HEK293 (cell line): ENCODE measurements at regions not wholly inside any gene's neighbourhood (a gene's known extent, or its start where the extent isn't known, plus 50 kb on each side); places are given as distances from the start of the nearest gene placed in this dataset.

ENCODE experiments used
- CTCF ChIA-PET: fragments of 350-600 bp; formaldehyde crosslinking; extraction: SDS; loops from one replicate; lab custom pipeline; 2021; ENCODE audit warnings: antibody characterized with exemption; lab: Yijun Ruan, JAX
- POLR2A ChIA-PET: fragments of 300-600 bp; formaldehyde crosslinking; extraction: SDS; loops from one replicate; lab custom pipeline; 2020; ENCODE audit warnings: antibody characterized with exemption, inconsistent platforms; lab: Yijun Ruan, JAX
- H3K27ac ChIP-seq: fragments of 200-500 bp; sonication (Bioruptor generic); 2 replicates; pipeline ENCODE4 v1.5.1; 2014; ENCODE audit warnings: low read depth, low read length, control low read depth, inconsistent platforms; ENCODE audit errors: extremely low read depth
- H3K36me3 ChIP-seq, 2 experiments: fragments of 200-500 bp in 1 of 2; sonication (Bioruptor generic) in 1 of 2; 1 replicate in 1 of 2; 2 replicates in 1 of 2; pipeline ENCODE4 v1.5.1; 2014 to 2017; ENCODE audit warnings: inconsistent platforms in 2 of 2, low read length in 2 of 2; ENCODE audit not compliant: control insufficient read depth in 2 of 2, insufficient read depth in 1 of 2
- H3K4me1 ChIP-seq: fragments of 200-500 bp; sonication (Bioruptor generic); 2 replicates; pipeline ENCODE4 v1.5.1; 2014; ENCODE audit warnings: mild to moderate bottlenecking, low read length, inconsistent platforms; ENCODE audit not compliant: control insufficient read depth, insufficient read depth
- H3K4me3 ChIP-seq: 2 replicates; pipeline ENCODE4 v1.5.1; 2011; ENCODE audit warnings: low read depth, mild to moderate bottlenecking, control low read depth, low read length, moderate library complexity
- H3K9me3 ChIP-seq: fragments of 200-500 bp; sonication (Bioruptor generic); 2 replicates; pipeline ENCODE4 v1.5.1; 2014; ENCODE audit warnings: low read depth, low read length, inconsistent platforms; ENCODE audit not compliant: control insufficient read depth, insufficient read depth
- IKZF3 ChIP-seq: fragments of 450-650 bp; IDR thresholded peaks from 2 replicates; pipeline ENCODE4 v1.5.0; 2018; ENCODE audit warnings: missing biosample characterization, mild to moderate bottlenecking, missing genetic modification characterization, moderate library complexity
- KLF9 ChIP-seq: fragments of 450-650 bp; formaldehyde crosslinking; IDR thresholded peaks from 2 replicates; pipeline ENCODE4 v1.5.1; 2016; ENCODE audit warnings: missing biosample characterization, missing genetic modification characterization, low read depth
- MEIS1 ChIP-seq: sonication (generic); formaldehyde crosslinking; IDR thresholded peaks from 2 replicates; pipeline ENCODE4 v1.8.1; 2022; ENCODE audit warnings: missing genetic modification reagents, mild to moderate bottlenecking, borderline replicate concordance
- MYNN ChIP-seq: fragments of 450-650 bp; formaldehyde crosslinking; IDR thresholded peaks from 2 replicates; pipeline ENCODE4 v1.5.1; 2016; ENCODE audit warnings: missing biosample characterization, missing genetic modification characterization, borderline replicate concordance
- PRDM10 ChIP-seq: fragments of 450-650 bp; formaldehyde crosslinking; IDR thresholded peaks from 2 replicates; pipeline ENCODE4 v1.5.1; 2016; ENCODE audit warnings: missing biosample characterization, missing genetic modification characterization
- SCRT2 ChIP-seq: fragments of 450-650 bp; formaldehyde crosslinking; IDR thresholded peaks from 2 replicates; pipeline ENCODE4 v1.5.1; 2016; ENCODE audit warnings: missing biosample characterization, missing genetic modification characterization
- ZBTB1 ChIP-seq: fragments of 450-650 bp; formaldehyde crosslinking; IDR thresholded peaks from 2 replicates; pipeline ENCODE4 v1.5.1; 2016; ENCODE audit warnings: missing biosample characterization, missing genetic modification characterization
- ZBTB21 ChIP-seq: fragments of 450-650 bp; formaldehyde crosslinking; IDR thresholded peaks from 2 replicates; pipeline ENCODE4 v1.5.1; 2017; ENCODE audit warnings: missing biosample characterization, missing genetic modification characterization
- ZEB2 ChIP-seq: fragments of 450-650 bp; formaldehyde crosslinking; IDR thresholded peaks from 2 replicates; pipeline ENCODE4 v1.5.1; 2016; ENCODE audit warnings: missing biosample characterization, missing genetic modification characterization
- ZNF132 ChIP-seq: fragments of 450-650 bp; formaldehyde crosslinking; IDR thresholded peaks from 2 replicates; pipeline ENCODE4 v1.5.1; 2017; ENCODE audit warnings: missing biosample characterization, missing genetic modification characterization, borderline replicate concordance
- ZNF140 ChIP-seq: fragments of 450-650 bp; formaldehyde crosslinking; IDR thresholded peaks from 2 replicates; pipeline ENCODE4 v1.5.1; 2016; ENCODE audit warnings: missing biosample characterization, missing genetic modification characterization
- ZNF148 ChIP-seq: fragments of 450-650 bp; formaldehyde crosslinking; IDR thresholded peaks from 2 replicates; pipeline ENCODE4 v1.5.0; 2017; ENCODE audit warnings: missing biosample characterization, missing genetic modification characterization, borderline replicate concordance
- ZNF155 ChIP-seq: fragments of 450-650 bp; formaldehyde crosslinking; IDR thresholded peaks from 2 replicates; pipeline ENCODE4 v1.5.1; 2016; ENCODE audit warnings: missing biosample characterization, missing genetic modification characterization
- ZNF2 ChIP-seq: fragments of 450-650 bp; formaldehyde crosslinking; IDR thresholded peaks from 2 replicates; pipeline ENCODE4 v1.5.1; 2016; ENCODE audit warnings: missing biosample characterization, missing genetic modification characterization
- ZNF223 ChIP-seq: fragments of 450-650 bp; formaldehyde crosslinking; IDR thresholded peaks from 2 replicates; pipeline ENCODE4 v1.5.1; 2016; ENCODE audit warnings: missing biosample characterization, missing genetic modification characterization
- ZNF280C ChIP-seq: fragments of 450-650 bp; formaldehyde crosslinking; IDR thresholded peaks from 2 replicates; pipeline ENCODE4 v1.5.1; 2016; ENCODE audit warnings: missing biosample characterization, missing genetic modification characterization
- ZNF311 ChIP-seq: fragments of 450-650 bp; formaldehyde crosslinking; IDR thresholded peaks from 2 replicates; pipeline ENCODE4 v1.5.1; 2017; ENCODE audit warnings: missing biosample characterization, missing genetic modification characterization, borderline replicate concordance
- ZNF350 ChIP-seq: fragments of 450-650 bp; formaldehyde crosslinking; IDR thresholded peaks from 2 replicates; pipeline ENCODE4 v1.5.0; 2017; ENCODE audit warnings: missing biosample characterization, mild to moderate bottlenecking, missing genetic modification characterization
- ZNF354C ChIP-seq: fragments of 450-650 bp; formaldehyde crosslinking; IDR thresholded peaks from 2 replicates; pipeline ENCODE4 v1.5.1; 2016; ENCODE audit warnings: missing biosample characterization, missing genetic modification characterization, low read depth, borderline replicate concordance
- ZNF37A ChIP-seq: fragments of 450-650 bp; IDR thresholded peaks from 2 replicates; pipeline ENCODE4 v1.5.1; 2018; ENCODE audit warnings: missing biosample characterization, missing genetic modification characterization
- ZNF423 ChIP-seq: fragments of 450-650 bp; formaldehyde crosslinking; IDR thresholded peaks from 2 replicates; pipeline ENCODE4 v1.5.1; 2016; ENCODE audit warnings: missing biosample characterization, missing genetic modification characterization
- ZNF514 ChIP-seq: fragments of 450-650 bp; formaldehyde crosslinking; IDR thresholded peaks from 2 replicates; pipeline ENCODE4 v1.5.1; 2016; ENCODE audit warnings: missing biosample characterization, missing genetic modification characterization
- ZNF521 ChIP-seq: fragments of 450-650 bp; formaldehyde crosslinking; IDR thresholded peaks from 2 replicates; pipeline ENCODE4 v1.5.1; 2017; ENCODE audit warnings: missing biosample characterization, mild to moderate bottlenecking, missing genetic modification characterization
- ZNF747 ChIP-seq: fragments of 450-650 bp; formaldehyde crosslinking; IDR thresholded peaks from 2 replicates; pipeline ENCODE4 v1.5.1; 2016; ENCODE audit warnings: missing biosample characterization, missing genetic modification characterization
- ZNF837 ChIP-seq: fragments of 450-650 bp; formaldehyde crosslinking; IDR thresholded peaks from 2 replicates; pipeline ENCODE4 v1.5.1; 2016; ENCODE audit warnings: missing biosample characterization, missing genetic modification characterization
- ZSCAN30 ChIP-seq: fragments of 450-650 bp; IDR thresholded peaks from 2 replicates; pipeline ENCODE4 v1.5.1; 2018; ENCODE audit warnings: missing biosample characterization, mild to moderate bottlenecking, missing genetic modification characterization, moderate library complexity
- ZSCAN4 ChIP-seq: fragments of 450-650 bp; formaldehyde crosslinking; IDR thresholded peaks from 2 replicates; pipeline ENCODE4 v1.5.1; 2017; ENCODE audit warnings: missing biosample characterization, missing genetic modification characterization
- ZXDB ChIP-seq: fragments of 450-650 bp; formaldehyde crosslinking; IDR thresholded peaks from 2 replicates; pipeline ENCODE4 v1.5.1; 2016; ENCODE audit warnings: missing biosample characterization, missing genetic modification characterization

GRCh38 chr2:41572154-41572553, 475.7 kb upstream of the PKDCC start (continued):
- TF ChIP-seq PRDM10 (tag by site-specific recombination) (no peak), ZNF132 (tag by site-specific recombination) (no peak), ZNF747 (no peak), ZNF354C (no peak), IKZF3 (tag by site-specific recombination) (no peak), SCRT2 (tag by site-specific recombination) (no peak), KLF9 (tag by site-specific recombination) (no peak), MEIS1 (CRISPR knock-in tag) (no peak), ZNF311 (tag by site-specific recombination) (no peak), MYNN (tag by site-specific recombination) (no peak), ZBTB1 (tag by site-specific recombination) (no peak)

GRCh38 chr2:41576423-41576822, 471.4 kb upstream of the PKDCC start:
- CTCF ChIA-PET, result no interaction called here
- Histone ChIP-seq H3K4me1 (no peaks in the 10 kb centered on the region), H3K4me3 (no peak overlapping the region), H3K9me3 (no peaks in the 10 kb centered on the region), H3K36me3 (no peaks in the 10 kb centered on the region), H3K27ac (no peak overlapping the region)
- TF ChIP-seq ZNF514 (tag by site-specific recombination) (no peak), ZNF423 (no peak), ZNF2 (tag by site-specific recombination) (no peak), ZNF37A (no peak), ZNF155 (tag by site-specific recombination) (no peak), ZNF350 (tag by site-specific recombination) (no peak), ZNF521 (tag by site-specific recombination) (no peak), ZXDB (tag by site-specific recombination) (no peak), ZNF837 (no peak), ZBTB21 (tag by site-specific recombination) (no peak)
- POLR2A ChIA-PET, result no interaction called here

- Histone ChIP-seq H3K27ac (no peak overlapping the region), H3K4me1 (no peaks in the 10 kb centered on the region), H3K4me3 (no peak overlapping the region), H3K9me3 (no peaks in the 10 kb centered on the region), H3K36me3 (no peaks in the 10 kb centered on the region)
- POLR2A ChIA-PET, result no interaction called here
- CTCF ChIA-PET, result no interaction called here
- TF ChIP-seq ZNF280C (tag by site-specific recombination), result no peak
- TF ChIP-seq ZNF148 (tag by site-specific recombination), result no peak
- no peak for TF ChIP-seq ZNF223 (tag by site-specific recombination)
- no peak for TF ChIP-seq ZSCAN4 (tag by site-specific recombination)
- no peak for TF ChIP-seq ZNF140 (tag by site-specific recombination)
- TF ChIP-seq ZNF155 (tag by site-specific recombination), result no peak
- TF ChIP-seq ZSCAN30 (tag by site-specific recombination), result no peak
- no peak for TF ChIP-seq ZEB2 (tag by site-specific recombination)
Measured at GRCh38 chr2:41579806-41580205, 468.0 kb upstream of the PKDCC start.
